Trophoblast cell (in vitro differentiated cells and primary cell): ENCODE measurements at regions not wholly inside any gene's neighbourhood (a gene's known extent, or its start where the extent isn't known, plus 50 kb on each side); places are given as distances from the start of the nearest gene placed in this dataset.
A peak's percentile ranks its signal among the peaks of the same experiment; 100 is the strongest.
"Not testable (repeated sequence)": the region's sequence is repeated elsewhere in the genome, so short reads cannot be mapped to it uniquely, and the experiment has no call there.

ENCODE experiments used
- DNase-seq, 2 donors: peaks; one replicate each; pipeline ENCODE4 v3.0.0-alpha.2; 2016
- H2AFZ ChIP-seq: 2 replicates; pipeline ENCODE4 v1.6.1; 2013; ENCODE audit warnings: low read length, moderate library complexity, mild to moderate bottlenecking; ENCODE audit not compliant: insufficient read depth, poor library complexity
- H2AK5ac ChIP-seq: 2 replicates; pipeline ENCODE4 v1.6.1; 2013; ENCODE audit warnings: mild to moderate bottlenecking, low read length
- H2BK120ac ChIP-seq: 2 replicates; pipeline ENCODE4 v1.6.1; 2013; ENCODE audit warnings: low read length, mild to moderate bottlenecking, moderate library complexity; ENCODE audit not compliant: insufficient read depth, poor library complexity
- H2BK12ac ChIP-seq: 2 replicates; pipeline ENCODE4 v1.6.1; 2013; ENCODE audit warnings: mild to moderate bottlenecking, low read length, moderate library complexity
- H2BK5ac ChIP-seq: 2 replicates; pipeline ENCODE4 v1.6.1; 2013; ENCODE audit warnings: low read length, low read depth, moderate library complexity, mild to moderate bottlenecking; ENCODE audit not compliant: poor library complexity
- H3K14ac ChIP-seq: 2 replicates; pipeline ENCODE4 v1.6.1; 2013; ENCODE audit warnings: mild to moderate bottlenecking, low read length
- H3K18ac ChIP-seq: 2 replicates; pipeline ENCODE4 v1.6.1; 2013; ENCODE audit warnings: mild to moderate bottlenecking, low read length
- H3K23ac ChIP-seq: 2 replicates; pipeline ENCODE4 v1.6.1; 2013; ENCODE audit warnings: low read length
- H3K27ac ChIP-seq: 2 replicates; pipeline ENCODE4 v1.5.1; 2013; ENCODE audit warnings: low read depth, mild to moderate bottlenecking, inconsistent platforms, low read length, moderate library complexity
- H3K27me3 ChIP-seq: 2 replicates; pipeline ENCODE4 v1.6.1; 2013; ENCODE audit warnings: inconsistent platforms, mild to moderate bottlenecking, low read length, moderate library complexity; ENCODE audit not compliant: insufficient read depth
- H3K36me3 ChIP-seq, 2 experiments: 1 replicate in 1 of 2; 2 replicates in 1 of 2; pipeline ENCODE4 v1.6.1; 2013; ENCODE audit warnings: low read length in 2 of 2, mild to moderate bottlenecking in 2 of 2, moderate library complexity in 1 of 2; ENCODE audit not compliant: insufficient read depth in 2 of 2, control insufficient read depth in 1 of 2
- H3K4ac ChIP-seq: 2 replicates; pipeline ENCODE4 v1.6.1; 2013; ENCODE audit warnings: low read depth, mild to moderate bottlenecking, low read length, moderate library complexity
- H3K4me1 ChIP-seq, 2 experiments: 1 replicate in 1 of 2; 2 replicates in 1 of 2; pipeline ENCODE4 v1.6.1; 2013; ENCODE audit warnings: low read length in 2 of 2, mild to moderate bottlenecking in 2 of 2, moderate library complexity in 1 of 2; ENCODE audit not compliant: insufficient read depth in 2 of 2, control insufficient read depth in 1 of 2
- H3K4me2 ChIP-seq: 2 replicates; pipeline ENCODE4 v1.6.1; 2013; ENCODE audit warnings: inconsistent platforms, mild to moderate bottlenecking, low read length, moderate library complexity
- H3K4me3 ChIP-seq: 2 replicates; pipeline ENCODE4 v1.5.1; 2013; ENCODE audit warnings: mild to moderate bottlenecking, low read depth, low read length, inconsistent platforms
- H3K79me1 ChIP-seq: one replicate; pipeline ENCODE4 v1.6.1; 2013; ENCODE audit warnings: low read length
- H3K79me2 ChIP-seq: 2 replicates; pipeline ENCODE4 v1.6.1; 2013; ENCODE audit warnings: low read length, mild to moderate bottlenecking; ENCODE audit not compliant: control insufficient read depth, insufficient read depth, poor library complexity
- H3K9ac ChIP-seq: 2 replicates; pipeline ENCODE4 v1.6.1; 2013; ENCODE audit warnings: mild to moderate bottlenecking, low read length
- H3K9me3 ChIP-seq: 2 replicates; pipeline ENCODE4 v1.6.1; 2013; ENCODE audit warnings: low read depth, mild to moderate bottlenecking, control low read depth, inconsistent platforms, low read length; ENCODE audit not compliant: insufficient read depth
- H4K12ac ChIP-seq: 2 replicates; pipeline ENCODE4 v1.6.1; 2013; ENCODE audit warnings: low read depth, mild to moderate bottlenecking, low read length, moderate library complexity
- H4K8ac ChIP-seq: 2 replicates; pipeline ENCODE4 v1.6.1; 2013; ENCODE audit warnings: low read depth, mild to moderate bottlenecking, low read length, moderate library complexity
- H4K91ac ChIP-seq: one replicate; pipeline ENCODE4 v1.6.1; 2013; ENCODE audit warnings: low read depth, mild to moderate bottlenecking, low read length, moderate library complexity
- WGBS: extraction: QIAGEN DNeasy Blood & Tissue Kit; methylation state at CpG from one replicate; pipeline ENCODE4 v1.1.7; 2013; ENCODE audit warnings: missing lambda C conversion rate; ENCODE audit not compliant: insufficient read length, insufficient coverage; ENCODE audit errors: extremely low coverage; 5-methylcytosine and 5-hydroxymethylcytosine counted together

DNA sequence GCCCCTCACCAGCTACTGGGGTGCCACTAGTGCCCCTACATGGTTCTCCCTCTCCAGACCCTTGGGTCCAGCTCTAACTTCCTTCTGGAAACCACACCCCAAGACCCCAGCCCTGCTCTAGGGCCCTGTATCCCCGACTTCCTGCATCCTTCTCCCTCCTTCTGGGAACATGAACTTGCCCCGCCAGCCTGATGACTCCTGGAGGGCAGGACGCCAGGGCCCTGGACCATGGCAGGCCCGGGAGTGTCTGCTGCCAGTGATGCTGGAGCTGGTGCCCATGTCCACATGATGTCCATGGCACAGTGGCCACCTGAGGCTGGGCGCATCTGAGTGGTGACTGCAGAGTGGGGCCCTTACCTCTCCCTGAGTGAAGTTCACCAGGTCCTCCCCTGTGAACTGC is 165.9 kb downstream of the GOLGA6L4 start:
- H3K14ac ChIP-seq, H4K91ac ChIP-seq, H2AFZ ChIP-seq, H3K27ac ChIP-seq, H2AK5ac ChIP-seq, H4K8ac ChIP-seq, H3K9ac ChIP-seq, H3K4me1 ChIP-seq, H3K4ac ChIP-seq, H3K27me3 ChIP-seq, DNase-seq, H3K79me1 ChIP-seq, H3K4me2 ChIP-seq, H4K12ac ChIP-seq, H3K4me3 ChIP-seq, H2BK12ac ChIP-seq, H3K36me3 ChIP-seq, H3K23ac ChIP-seq, H3K18ac ChIP-seq, H2BK120ac ChIP-seq, H2BK5ac ChIP-seq, H3K79me2 ChIP-seq: not testable (repeated sequence)
- WGBS: no CpG with 5 or more reads among the region's 5 CpGs
- peaks cover 13% of the 10 kb centered on the region for H3K9me3 ChIP-seq

DNA sequence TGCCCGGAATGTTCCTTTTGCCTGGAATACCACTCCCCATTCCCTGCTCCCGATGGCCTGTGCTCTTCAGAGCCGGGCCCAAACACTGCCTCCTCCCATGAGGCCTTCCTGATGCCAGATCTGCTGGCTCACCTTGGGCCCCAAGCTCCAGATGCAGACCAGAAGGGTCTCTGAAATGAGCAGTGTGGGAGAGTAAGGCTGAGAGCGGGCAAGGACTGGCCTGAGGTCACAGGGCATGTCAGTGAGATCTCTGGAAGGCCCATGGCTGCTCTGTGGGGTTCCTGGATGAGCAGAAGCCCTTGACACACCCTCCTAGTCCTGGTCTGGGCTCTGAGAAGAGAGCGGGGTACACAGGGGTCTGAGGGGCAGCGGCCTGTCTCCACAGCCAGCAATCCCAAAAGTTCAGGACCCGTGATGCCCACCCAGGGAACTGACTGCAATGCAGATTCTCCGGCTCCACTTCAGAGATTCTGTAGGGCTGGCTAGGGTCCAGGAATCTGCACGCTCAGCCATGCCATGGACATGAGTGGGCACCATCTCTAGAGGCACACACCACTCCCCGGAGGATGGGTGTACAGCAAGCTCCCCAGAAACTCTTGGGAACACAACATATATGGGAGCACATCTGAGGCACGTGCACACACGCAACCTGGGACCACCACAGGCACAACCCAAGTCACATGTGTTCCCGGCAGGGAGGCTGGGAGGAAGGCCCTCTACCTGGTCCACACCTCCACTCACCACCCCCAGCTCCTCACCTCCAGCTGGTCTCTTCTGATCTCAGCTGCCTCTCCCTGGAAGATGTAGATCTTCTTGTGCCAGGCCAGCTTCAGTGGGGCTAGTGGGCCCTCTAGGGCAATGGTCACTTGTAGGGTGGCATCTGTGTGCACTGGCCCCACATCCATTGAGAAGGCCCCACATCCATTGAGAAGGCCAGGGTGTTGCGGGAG is 166.6 kb downstream of the GOLGA6L4 start:
- H4K91ac ChIP-seq, DNase-seq, H3K23ac ChIP-seq, H3K79me1 ChIP-seq, H3K27me3 ChIP-seq, H4K12ac ChIP-seq, H2AK5ac ChIP-seq, H3K79me2 ChIP-seq, H3K36me3 ChIP-seq, H3K4me2 ChIP-seq, H3K27ac ChIP-seq, H3K4me3 ChIP-seq, H2BK12ac ChIP-seq, H2AFZ ChIP-seq, H3K14ac ChIP-seq, H3K9ac ChIP-seq, H2BK5ac ChIP-seq, H3K4me1 ChIP-seq, H3K18ac ChIP-seq, H4K8ac ChIP-seq, H2BK120ac ChIP-seq, H3K4ac ChIP-seq: not testable (repeated sequence)
- no CpG with 5 or more reads among the region's 14 CpGs for WGBS
- H3K9me3 ChIP-seq: peaks cover 13% of the 10 kb centered on the region

- Histone ChIP-seq H3K4me1 (no peaks in the 10 kb centered on the region), H3K4me2 (no peak overlapping the region), H3K27me3 (no peaks in the 10 kb centered on the region), H3K9ac (no peak overlapping the region), H4K8ac (no peak overlapping the region), H3K36me3 (no peaks in the 10 kb centered on the region), H3K27ac (no peak overlapping the region), H3K14ac (no peak overlapping the region), H3K4me3 (peak overlapping the region; percentile 49), H3K79me2 (no peaks in the 10 kb centered on the region), H4K12ac (no peak overlapping the region), H4K91ac (no peak overlapping the region), H3K23ac (no peak overlapping the region), H3K4ac (no peak overlapping the region), H3K18ac (no peak overlapping the region), H2AK5ac (no peak overlapping the region), H2AFZ (no peak overlapping the region), H3K79me1 (no peaks in the 10 kb centered on the region), H2BK5ac (no peak overlapping the region), H2BK120ac (no peak overlapping the region), H3K9me3 (peaks cover 13% of the 10 kb centered on the region), H2BK12ac (no peak overlapping the region)
- DNase-seq: no peak
- WGBS: no CpG with 5 or more reads among the region's 21 CpGs
These were observed 167.5 kb downstream of the GOLGA6L4 start for GRCh38 chr15:84402856-84403608.

GRCh38 chr15:84409357-84409756 is 173.8 kb downstream of the GOLGA6L4 start:
- H3K27me3 ChIP-seq, H3K4me3 ChIP-seq, H2BK12ac ChIP-seq, H3K36me3 ChIP-seq, H3K4ac ChIP-seq, H2AFZ ChIP-seq, H3K23ac ChIP-seq, DNase-seq, H2BK5ac ChIP-seq, H2AK5ac ChIP-seq, H3K9ac ChIP-seq, H3K79me2 ChIP-seq, H2BK120ac ChIP-seq, H3K4me2 ChIP-seq, H4K12ac ChIP-seq, H3K14ac ChIP-seq, H3K4me1 ChIP-seq, H3K9me3 ChIP-seq, H4K91ac ChIP-seq, H3K18ac ChIP-seq, H4K8ac ChIP-seq, H3K79me1 ChIP-seq, H3K27ac ChIP-seq: not testable (repeated sequence)
- WGBS: no CpG with 5 or more reads among the region's 4 CpGs
